ENCODE measurements at regions not wholly inside any gene's neighbourhood (a gene's known extent, or its start where the extent isn't known, plus 50 kb on each side); places are given as distances from the start of the nearest gene placed in this dataset.
A peak's percentile ranks its signal among the peaks of the same experiment; 100 is the strongest.
"Not testable (repeated sequence)": the region's sequence is repeated elsewhere in the genome, so short reads cannot be mapped to it uniquely, and the experiment has no call there.

GRCh38 chr7:67662804-67663203 is 666.2 kb downstream of the TYW1 start:
- Mint-ChIP-seq H3K4me1 (no peaks in the 10 kb centered on the region), H3K9me3 (peaks cover 0 to 5% of the 10 kb centered on the region in 2 donors), H3K27me3 (no peaks in the 10 kb centered on the region), H3K4me3 (no peak overlapping the region), H3K27ac (no peak overlapping the region)
- no peak for ATAC-seq
- no peak for DNase-seq

GRCh38 chr7:67663644-67664043 is 667.0 kb downstream of the TYW1 start:
- ATAC-seq (no peak), DNase-seq (no peak)
- no peaks in the 10 kb centered on the region for H3K4me1 Mint-ChIP-seq
- no peaks in the 10 kb centered on the region for H3K27me3 Mint-ChIP-seq
- H3K27ac Mint-ChIP-seq: peak overlapping the region in 1 of 2 donors; percentile 49
- H3K9me3 Mint-ChIP-seq: peaks cover 1 to 5% of the 10 kb centered on the region in 2 donors
- no peak overlapping the region for H3K4me3 Mint-ChIP-seq

DNA sequence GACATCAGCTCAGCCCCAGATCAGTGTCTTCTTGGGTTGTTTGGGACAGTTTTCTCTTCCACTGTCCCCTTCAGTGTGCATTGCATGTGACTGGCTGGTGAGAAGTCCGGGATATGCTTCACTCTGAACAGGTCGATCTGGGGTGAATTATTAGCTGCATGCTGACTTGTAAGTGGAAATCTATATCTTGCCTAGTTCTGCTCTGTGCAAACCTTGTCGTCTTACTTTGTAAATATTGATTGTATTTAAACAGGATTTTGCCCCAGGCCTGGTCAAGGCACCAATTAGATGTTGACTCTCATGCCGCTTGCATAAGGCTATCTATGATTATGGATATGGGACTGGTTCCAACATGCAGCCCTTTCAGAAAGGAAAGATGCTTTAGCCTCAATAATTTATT is 669.7 kb downstream of the TYW1 start:
- H3K27me3 Mint-ChIP-seq, H3K27ac Mint-ChIP-seq, H3K4me3 Mint-ChIP-seq, DNase-seq, H3K4me1 Mint-ChIP-seq, ATAC-seq: not testable (repeated sequence)
- peaks cover 5 to 12% of the 10 kb centered on the region in 2 donors for H3K9me3 Mint-ChIP-seq

DNA sequence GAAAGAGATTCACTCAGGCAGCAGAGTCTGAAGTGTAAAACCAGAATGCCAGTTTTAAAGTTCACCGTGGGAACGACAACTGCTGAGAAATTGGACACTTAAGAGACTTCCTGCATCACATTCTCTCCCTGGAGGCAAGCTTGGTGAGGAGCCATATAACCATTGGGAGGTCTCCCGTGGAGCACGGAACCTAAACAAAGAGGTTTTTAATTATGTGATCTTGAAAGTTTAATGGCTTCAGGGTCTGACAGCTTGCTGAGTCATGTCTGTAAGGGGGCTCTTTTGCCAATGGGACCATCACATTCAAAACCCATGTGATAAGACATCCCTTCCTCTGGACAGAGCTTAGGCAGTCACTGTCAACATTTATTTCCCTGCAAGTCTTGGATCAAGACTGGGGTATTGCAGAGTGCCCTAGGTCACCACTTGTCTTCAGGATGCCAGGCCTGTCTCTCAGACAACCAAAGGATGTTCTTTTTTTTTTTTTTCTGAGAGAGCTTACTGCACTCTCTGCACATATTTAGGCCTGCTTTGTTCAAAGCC is 674.4 kb downstream of the TYW1 start:
- ATAC-seq: no peak
- H3K4me3 Mint-ChIP-seq: no peak overlapping the region
- no peaks in the 10 kb centered on the region for H3K4me1 Mint-ChIP-seq
- no peak overlapping the region for H3K27ac Mint-ChIP-seq
- no peak for DNase-seq
- H3K27me3 Mint-ChIP-seq: no peaks in the 10 kb centered on the region
- H3K9me3 Mint-ChIP-seq: peaks cover 12 to 38% of the 10 kb centered on the region in 2 donors

GRCh38 chr7:67673861-67674260 is 677.2 kb downstream of the TYW1 start:
- Mint-ChIP-seq H3K4me1 (no peaks in the 10 kb centered on the region), H3K27me3 (no peaks in the 10 kb centered on the region), H3K4me3 (no peak overlapping the region), H3K27ac (peak overlapping the region in 1 of 2 donors; percentile 55), H3K9me3 (peaks cover 17 to 51% of the 10 kb centered on the region in 2 donors)
- no peak for ATAC-seq
- no peak for DNase-seq

DNA sequence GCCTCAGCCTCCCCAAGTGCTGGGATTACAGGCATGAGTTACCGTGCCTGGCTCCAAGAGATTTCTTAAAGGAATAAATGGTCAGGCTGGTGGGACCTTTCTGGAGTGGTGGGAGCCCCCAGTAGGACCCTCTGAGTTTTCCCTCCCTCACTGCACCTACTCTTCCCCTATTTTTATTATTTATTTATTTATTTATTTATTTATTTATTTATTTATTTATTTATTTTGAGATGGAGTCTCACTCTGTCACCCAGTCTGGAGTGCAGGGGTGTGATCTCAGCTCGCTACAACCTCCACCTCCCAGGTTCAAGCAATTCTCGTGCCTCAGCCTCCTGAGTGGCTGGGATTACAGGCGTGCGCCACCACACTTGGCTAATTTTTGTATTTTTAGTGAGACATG is 678.2 kb downstream of the TYW1 start:
- not testable (repeated sequence) for ATAC-seq, H3K27ac Mint-ChIP-seq, H3K4me1 Mint-ChIP-seq, H3K27me3 Mint-ChIP-seq, H3K4me3 Mint-ChIP-seq, DNase-seq
- H3K9me3 Mint-ChIP-seq: peaks cover 20 to 48% of the 10 kb centered on the region in 2 donors

GRCh38 chr7:67675971-67676370 is 679.3 kb downstream of the TYW1 start:
- Mint-ChIP-seq H3K9me3 (peaks cover 28 to 58% of the 10 kb centered on the region in 2 donors), H3K4me1 (no peaks in the 10 kb centered on the region), H3K27me3 (no peaks in the 10 kb centered on the region), H3K27ac (no peak overlapping the region), H3K4me3 (no peak overlapping the region)
- ATAC-seq (no peak), DNase-seq (no peak)

- Mint-ChIP-seq H3K9me3 (peaks cover 16 to 49% of the 10 kb centered on the region in 2 donors), H3K27me3 (no peaks in the 10 kb centered on the region), H3K27ac (no peak overlapping the region), H3K4me3 (no peak overlapping the region), H3K4me1 (no peaks in the 10 kb centered on the region)
- DNase-seq: no peak
- no peak for ATAC-seq
Observed at GRCh38 chr7:67678419-67678818, 681.8 kb downstream of the TYW1 start.

DNA sequence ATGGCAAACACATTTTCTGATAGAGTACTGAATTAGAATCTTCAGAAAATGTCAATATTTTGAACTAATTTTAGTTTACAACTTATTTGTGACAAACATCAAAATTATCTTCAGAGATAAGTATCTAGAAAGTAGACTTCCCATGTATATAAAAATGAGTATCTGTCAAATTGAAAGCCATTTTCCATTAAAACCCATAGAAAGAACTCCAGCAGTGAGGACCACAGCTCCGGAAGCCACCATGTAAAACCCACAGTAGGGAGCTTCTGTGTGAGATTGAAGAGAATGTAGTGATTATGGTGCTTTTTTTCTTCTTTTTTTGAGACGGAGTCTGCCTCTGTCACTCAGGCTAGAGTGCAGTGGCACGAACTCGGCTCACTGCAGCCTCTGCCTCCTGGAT is 687.0 kb downstream of the TYW1 start:
- no peak for DNase-seq
- H3K4me3 Mint-ChIP-seq: no peak overlapping the region
- no peaks in the 10 kb centered on the region for H3K4me1 Mint-ChIP-seq
- no peak overlapping the region for H3K27ac Mint-ChIP-seq
- no peaks in the 10 kb centered on the region for H3K27me3 Mint-ChIP-seq
- H3K9me3 Mint-ChIP-seq: peaks cover 18 to 32% of the 10 kb centered on the region in 2 donors
- ATAC-seq: no peak

DNA sequence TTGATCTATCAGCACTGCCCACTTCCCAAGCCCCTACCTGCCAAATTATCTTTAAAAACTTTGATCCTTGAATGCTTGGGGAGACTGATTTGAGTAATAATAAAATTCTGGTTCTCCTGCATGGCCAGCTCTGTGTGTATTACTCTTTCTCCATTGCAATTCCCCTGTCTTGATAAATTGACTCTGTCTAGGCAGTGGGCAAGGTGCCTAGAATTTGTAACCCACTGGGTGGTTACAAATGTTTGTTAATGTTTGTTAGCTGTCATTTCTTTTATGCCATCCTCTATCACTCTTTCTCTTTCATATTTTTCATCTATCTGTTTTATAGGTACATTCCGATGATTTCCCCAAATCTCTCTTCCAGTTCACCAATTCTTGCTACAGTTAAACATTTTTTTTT is 694.1 kb downstream of the TYW1 start:
- H3K27me3 Mint-ChIP-seq: no peaks in the 10 kb centered on the region
- H3K27ac Mint-ChIP-seq: peak overlapping the region in 1 of 2 donors; percentile 29
- no peaks in the 10 kb centered on the region for H3K4me1 Mint-ChIP-seq
- no peak for DNase-seq
- no peak for ATAC-seq
- no peak overlapping the region for H3K4me3 Mint-ChIP-seq
- peaks cover 9 to 25% of the 10 kb centered on the region in 2 donors for H3K9me3 Mint-ChIP-seq

GRCh38 chr7:67692425-67692824 is 695.8 kb downstream of the TYW1 start:
- H3K27ac Mint-ChIP-seq: no peak overlapping the region
- no peaks in the 10 kb centered on the region for H3K27me3 Mint-ChIP-seq
- DNase-seq (no peak), ATAC-seq (no peak)
- H3K4me3 Mint-ChIP-seq: no peak overlapping the region
- H3K4me1 Mint-ChIP-seq: no peaks in the 10 kb centered on the region
- peaks cover 18 to 35% of the 10 kb centered on the region in 2 donors for H3K9me3 Mint-ChIP-seq

- Mint-ChIP-seq H3K27me3 (no peaks in the 10 kb centered on the region), H3K4me1 (no peaks in the 10 kb centered on the region), H3K27ac (no peak overlapping the region), H3K4me3 (no peak overlapping the region), H3K9me3 (peaks cover 15 to 50% of the 10 kb centered on the region in 2 donors)
- ATAC-seq (no peak), DNase-seq (no peak)
Observed at GRCh38 chr7:67696124-67696523, 699.5 kb downstream of the TYW1 start.

- H3K4me3 Mint-ChIP-seq: no peak overlapping the region
- H3K27ac Mint-ChIP-seq: no peak overlapping the region
- ATAC-seq (no peak), DNase-seq (no peak)
- peaks cover 13 to 55% of the 10 kb centered on the region in 2 donors for H3K9me3 Mint-ChIP-seq
- no peaks in the 10 kb centered on the region for H3K27me3 Mint-ChIP-seq
- no peaks in the 10 kb centered on the region for H3K4me1 Mint-ChIP-seq
Observed at GRCh38 chr7:67696878-67697277, 700.2 kb downstream of the TYW1 start.

- Mint-ChIP-seq H3K27ac (no peak overlapping the region), H3K4me1 (no peaks in the 10 kb centered on the region), H3K9me3 (peaks cover 17 to 62% of the 10 kb centered on the region in 2 donors), H3K4me3 (no peak overlapping the region), H3K27me3 (no peaks in the 10 kb centered on the region)
- ATAC-seq (no peak), DNase-seq (no peak)
Observed at GRCh38 chr7:67698354-67698753, 701.7 kb downstream of the TYW1 start.

DNA sequence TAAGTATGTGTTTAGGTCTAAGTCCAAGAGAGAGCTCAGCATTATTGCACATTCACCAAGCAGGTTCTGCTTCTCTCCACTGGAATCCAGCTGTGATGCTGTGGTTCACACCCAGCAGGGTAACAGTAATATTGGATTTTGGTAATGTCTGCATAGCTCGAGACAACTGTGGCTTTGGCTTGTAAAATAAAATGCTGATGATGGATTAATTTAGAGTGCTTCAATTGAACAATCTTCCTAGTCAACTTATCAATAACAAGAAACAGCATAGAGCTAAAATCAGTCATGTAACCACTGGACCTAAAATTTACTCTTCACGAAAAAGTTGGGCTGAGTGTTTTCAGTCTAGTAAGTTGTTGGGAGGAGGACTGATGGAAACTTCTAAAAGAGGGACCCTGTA is 709.2 kb downstream of the TYW1 start:
- peaks cover 31 to 50% of the 10 kb centered on the region in 2 donors for H3K9me3 Mint-ChIP-seq
- H3K27ac Mint-ChIP-seq: no peak overlapping the region
- H3K27me3 Mint-ChIP-seq: no peaks in the 10 kb centered on the region
- no peak overlapping the region for H3K4me3 Mint-ChIP-seq
- ATAC-seq: no peak
- no peak for DNase-seq
- no peaks in the 10 kb centered on the region for H3K4me1 Mint-ChIP-seq

DNA sequence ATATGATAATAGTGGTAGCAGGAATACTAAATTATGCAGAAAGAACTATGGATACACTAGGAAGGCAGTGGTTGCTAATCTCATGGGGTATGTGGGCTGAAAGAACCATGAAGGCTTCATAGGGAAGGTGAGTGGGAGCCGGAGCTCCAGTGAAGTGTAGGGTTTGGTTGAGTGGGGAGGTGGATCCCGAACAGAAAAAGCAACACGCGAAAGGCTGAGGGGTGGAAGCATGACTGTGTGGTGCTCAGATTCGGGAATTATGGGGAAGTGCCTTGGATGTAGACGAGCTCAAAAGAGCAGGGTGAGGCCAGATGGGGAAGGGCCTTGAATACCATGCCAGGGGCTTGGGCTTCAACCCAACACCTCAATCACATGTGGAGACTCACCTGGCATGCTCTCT is 715.1 kb downstream of the TYW1 start:
- H3K4me3 Mint-ChIP-seq: no peak overlapping the region
- no peak overlapping the region for H3K27ac Mint-ChIP-seq
- H3K9me3 Mint-ChIP-seq: peaks cover 17 to 33% of the 10 kb centered on the region in 2 donors
- ATAC-seq (no peak), DNase-seq (no peak)
- no peaks in the 10 kb centered on the region for H3K27me3 Mint-ChIP-seq
- H3K4me1 Mint-ChIP-seq: no peaks in the 10 kb centered on the region

DNA sequence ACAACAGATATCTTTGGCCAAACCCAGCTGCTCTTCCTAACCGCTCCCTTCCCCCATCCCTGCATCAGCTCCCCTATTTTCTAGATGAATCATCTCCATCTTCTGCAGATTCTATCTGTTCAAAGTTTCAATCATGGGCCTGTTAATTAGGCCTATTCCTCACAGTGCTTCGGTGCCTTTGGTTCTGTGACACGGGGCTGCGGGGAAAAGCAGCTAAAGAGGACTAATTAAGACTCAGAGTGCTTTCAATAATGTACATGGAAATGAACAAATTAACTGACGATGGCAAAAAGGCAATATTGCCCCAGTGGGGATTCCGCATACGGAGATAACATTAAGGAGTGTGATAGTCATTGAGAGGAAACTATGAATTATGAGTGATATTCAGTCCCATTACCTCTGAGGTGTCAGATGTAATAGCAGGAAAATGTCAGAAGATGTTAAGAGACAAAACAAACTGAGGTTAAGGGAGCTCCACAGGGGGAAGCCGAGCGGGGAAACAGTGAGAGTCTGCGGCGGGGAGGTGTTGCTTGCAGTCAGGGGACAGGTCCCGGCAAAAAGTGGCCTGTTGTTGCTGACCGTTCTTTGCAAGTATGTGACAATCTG is 716.9 kb downstream of the TYW1 start:
- no peak for ATAC-seq
- Mint-ChIP-seq H3K4me1 (no peaks in the 10 kb centered on the region), H3K27ac (no peak overlapping the region), H3K9me3 (peaks cover 20 to 23% of the 10 kb centered on the region in 2 donors), H3K4me3 (no peak overlapping the region), H3K27me3 (no peaks in the 10 kb centered on the region)
- no peak for DNase-seq

All from stimulated activated naive CD8-positive, alpha-beta T cell treated with anti-CD3 and anti-CD28 coated beads, Interleukin-15, amount 100 ng/mL, for 72 hours (primary cell).